HEK293T (cell line): ENCODE measurements at regions not wholly inside any gene's neighbourhood (a gene's known extent, or its start where the extent isn't known, plus 50 kb on each side); places are given as distances from the start of the nearest gene placed in this dataset.
"Not testable (repeated sequence)": the region's sequence is repeated elsewhere in the genome, so short reads cannot be mapped to it uniquely, and the experiment has no call there.

Source experiments
- CTCF ChIA-PET: fragments of 350-600 bp; formaldehyde crosslinking; extraction: SDS; loops from one replicate; lab custom pipeline; 2021; ENCODE audit warnings: antibody characterized with exemption, inconsistent platforms; lab: Yijun Ruan, JAX
- POLR2A ChIA-PET: fragments of 350-600 bp; formaldehyde crosslinking; extraction: SDS; loops from one replicate; lab custom pipeline; 2020; ENCODE audit warnings: antibody characterized with exemption, inconsistent platforms; lab: Yijun Ruan, JAX
- DNase-seq: peaks from one replicate; pipeline ENCODE4 v3.0.0; 2012; ENCODE audit warnings: mixed read lengths; ENCODE audit errors: extremely low spot score
- ARNT ChIP-seq: fragments of 450-650 bp; IDR thresholded peaks from 2 replicates; pipeline ENCODE4 v1.6.1; 2017; ENCODE audit warnings: mild to moderate bottlenecking
- BHLHE40 ChIP-seq: fragments of 450-650 bp; IDR thresholded peaks from 2 replicates; pipeline ENCODE4 v1.6.1; 2016; ENCODE audit warnings: mild to moderate bottlenecking, moderate library complexity, borderline replicate concordance
- CTBP1 ChIP-seq: fragments of 450-650 bp; IDR thresholded peaks from 2 replicates; pipeline ENCODE4 v1.6.1; 2016; ENCODE audit warnings: borderline replicate concordance
- ELF4 ChIP-seq: fragments of 450-650 bp; IDR thresholded peaks from 2 replicates; pipeline ENCODE4 v1.6.1; 2017; ENCODE audit warnings: antibody characterized with exemption
- FOXA1 ChIP-seq: fragments of 450-650 bp; IDR thresholded peaks from 2 replicates; pipeline ENCODE4 v1.6.1; 2016; ENCODE audit warnings: mild to moderate bottlenecking
- FOXK2 ChIP-seq: fragments of 450-650 bp; IDR thresholded peaks from 2 replicates; pipeline ENCODE4 v1.6.1; 2016; ENCODE audit warnings: mild to moderate bottlenecking
- FOXM1 ChIP-seq: fragments of 450-650 bp; IDR thresholded peaks from 2 replicates; pipeline ENCODE4 v1.6.1; 2017; ENCODE audit warnings: mild to moderate bottlenecking, borderline replicate concordance
- HDGF ChIP-seq: fragments of 450-650 bp; IDR thresholded peaks from 2 replicates; pipeline ENCODE4 v1.6.1; 2017; ENCODE audit warnings: antibody characterized with exemption, borderline replicate concordance
- L3MBTL2 ChIP-seq: fragments of 450-650 bp; conservative IDR thresholded peaks from 2 replicates; pipeline ENCODE4 v1.6.1; 2016; ENCODE audit warnings: mild to moderate bottlenecking
- LEF1 ChIP-seq: fragments of 450-650 bp; IDR thresholded peaks from 2 replicates; pipeline ENCODE4 v1.6.1; 2017; ENCODE audit warnings: mild to moderate bottlenecking, borderline replicate concordance
- NFRKB ChIP-seq: fragments of 450-650 bp; IDR thresholded peaks from 2 replicates; pipeline ENCODE4 v1.6.1; 2016; ENCODE audit warnings: mild to moderate bottlenecking, moderate library complexity
- SP1 ChIP-seq: fragments of 450-650 bp; IDR thresholded peaks from 2 replicates; pipeline ENCODE4 v1.6.1; 2017
- SUZ12 ChIP-seq: fragments of 450-650 bp; IDR thresholded peaks from 2 replicates; pipeline ENCODE4 v1.6.1; 2016; ENCODE audit warnings: mild to moderate bottlenecking
- TARDBP ChIP-seq: fragments of 450-650 bp; IDR thresholded peaks from 2 replicates; pipeline ENCODE4 v1.6.1; 2016
- ZNF384 ChIP-seq: fragments of 450-650 bp; IDR thresholded peaks from 2 replicates; pipeline ENCODE4 v1.6.1; 2016
- TF ChIP-seq, protein P1 (sequence below): fragments of 450-650 bp; IDR thresholded peaks from 2 replicates; pipeline ENCODE4 v1.6.1; 2016

DNA sequence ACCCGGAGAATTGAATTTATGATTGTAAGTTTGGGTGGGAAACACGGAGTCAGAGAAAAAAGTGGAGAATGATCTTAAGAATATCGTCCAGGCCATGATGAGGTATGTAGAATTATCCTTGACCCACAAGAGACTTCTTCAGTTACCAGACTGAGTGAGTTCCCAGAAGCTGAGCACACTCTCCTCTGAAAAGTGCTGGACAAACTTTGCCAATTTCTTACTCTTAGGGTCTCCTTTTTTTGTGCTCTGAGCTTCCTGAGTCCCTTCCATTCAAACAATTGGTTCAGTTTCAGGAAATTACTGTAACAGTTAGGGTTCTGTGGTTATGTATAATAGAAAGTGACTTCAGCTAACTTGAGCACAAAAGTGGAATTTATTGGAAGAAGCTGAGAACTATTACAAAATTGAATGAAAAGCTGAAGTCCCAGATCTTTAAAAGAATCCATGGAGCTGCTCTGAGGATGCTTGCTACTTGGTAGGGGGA lies 50.6 kb upstream of the EHBP1 start:
- CTCF ChIA-PET, result no interaction called here

DNA sequence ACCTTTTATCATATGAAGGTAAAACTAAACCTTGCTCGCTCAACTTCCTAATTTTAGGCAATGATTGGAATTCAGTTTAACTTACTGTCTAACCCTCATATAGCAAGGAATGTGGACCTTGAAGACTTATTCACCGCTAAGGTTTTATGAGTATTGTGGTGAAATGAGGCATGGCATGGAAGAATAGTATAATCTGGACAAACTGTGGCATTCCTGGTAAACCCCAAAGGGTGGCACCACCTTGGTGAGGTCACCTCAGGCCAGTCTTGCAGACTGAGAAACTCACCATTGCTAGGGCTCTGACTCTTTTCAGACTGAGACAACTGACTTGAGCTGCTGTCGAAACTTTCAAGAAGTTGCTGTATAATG lies 51.1 kb upstream of the EHBP1 start:
- ChIA-PET CTCF (no interaction called here), POLR2A (no interaction called here)
- TF ChIP-seq ELF4 (no peak), ZNF384 (no peak), CTBP1 (no peak), TARDBP (no peak), BHLHE40 (no peak), L3MBTL2 (no peak), NFRKB (no peak), FOXM1 (no peak), HDGF (no peak), SUZ12 (no peak), FOXK2 (no peak), ARNT (no peak), FOXA1 (no peak), LEF1 (no peak)
- TF ChIP-seq, protein P1, sequence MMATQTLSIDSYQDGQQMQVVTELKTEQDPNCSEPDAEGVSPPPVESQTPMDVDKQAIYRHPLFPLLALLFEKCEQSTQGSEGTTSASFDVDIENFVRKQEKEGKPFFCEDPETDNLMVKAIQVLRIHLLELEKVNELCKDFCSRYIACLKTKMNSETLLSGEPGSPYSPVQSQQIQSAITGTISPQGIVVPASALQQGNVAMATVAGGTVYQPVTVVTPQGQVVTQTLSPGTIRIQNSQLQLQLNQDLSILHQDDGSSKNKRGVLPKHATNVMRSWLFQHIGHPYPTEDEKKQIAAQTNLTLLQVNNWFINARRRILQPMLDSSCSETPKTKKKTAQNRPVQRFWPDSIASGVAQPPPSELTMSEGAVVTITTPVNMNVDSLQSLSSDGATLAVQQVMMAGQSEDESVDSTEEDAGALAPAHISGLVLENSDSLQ, result no peak
- no peak for DNase-seq

More for the DNA sequence above, 50.6 kb upstream of the EHBP1 start:
- TF ChIP-seq ZNF384, result no peak
- no peak for DNase-seq
- POLR2A ChIA-PET, result no interaction called here

DNA sequence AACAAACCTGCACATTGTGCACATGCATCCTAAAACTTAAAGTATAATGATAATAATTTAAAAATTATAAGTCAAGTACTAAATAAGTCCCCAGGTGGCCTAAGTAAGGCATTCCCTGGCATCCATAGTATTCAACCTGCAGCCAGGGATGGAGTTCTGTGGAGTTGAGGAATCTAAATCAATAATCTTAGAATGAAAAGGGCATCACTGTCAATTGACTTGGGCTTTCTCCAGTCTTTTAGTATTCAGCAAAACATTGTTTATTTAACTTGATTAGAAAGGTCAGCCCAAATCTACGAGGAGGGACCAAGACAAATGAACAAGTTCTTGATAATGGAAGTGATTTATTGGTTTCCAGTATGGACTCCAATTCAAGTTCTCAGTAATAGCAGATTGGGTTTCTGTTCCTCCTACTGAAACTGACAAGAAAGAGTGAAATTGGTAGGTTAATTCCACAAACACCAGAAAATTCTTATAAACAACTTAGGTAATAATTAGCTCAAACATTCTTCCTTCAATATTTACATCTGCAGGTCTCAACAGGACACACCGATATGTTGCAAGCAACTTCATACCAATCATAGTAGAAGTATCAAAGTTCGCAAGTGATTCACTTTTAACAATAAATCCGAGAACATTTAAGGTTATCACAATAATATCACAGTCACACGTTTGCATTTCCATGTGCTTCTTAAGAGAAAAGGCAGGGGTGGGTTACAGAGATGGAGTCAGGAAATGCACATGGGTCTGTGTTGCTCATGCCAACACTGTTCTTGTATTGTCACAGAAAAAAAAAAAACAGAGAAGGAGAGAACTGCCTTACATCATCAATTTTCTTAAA lies 51.7 kb upstream of the EHBP1 start:
- no peak for DNase-seq
- ChIA-PET CTCF (no interaction called here), POLR2A (no interaction called here)
- TF ChIP-seq SP1, result no peak
- TF ChIP-seq BHLHE40, result no peak
- TF ChIP-seq FOXM1, result no peak
- TF ChIP-seq CTBP1, result no peak
- TF ChIP-seq ARNT, result no peak
- no peak for TF ChIP-seq ZNF384
- TF ChIP-seq HDGF, result no peak

DNA sequence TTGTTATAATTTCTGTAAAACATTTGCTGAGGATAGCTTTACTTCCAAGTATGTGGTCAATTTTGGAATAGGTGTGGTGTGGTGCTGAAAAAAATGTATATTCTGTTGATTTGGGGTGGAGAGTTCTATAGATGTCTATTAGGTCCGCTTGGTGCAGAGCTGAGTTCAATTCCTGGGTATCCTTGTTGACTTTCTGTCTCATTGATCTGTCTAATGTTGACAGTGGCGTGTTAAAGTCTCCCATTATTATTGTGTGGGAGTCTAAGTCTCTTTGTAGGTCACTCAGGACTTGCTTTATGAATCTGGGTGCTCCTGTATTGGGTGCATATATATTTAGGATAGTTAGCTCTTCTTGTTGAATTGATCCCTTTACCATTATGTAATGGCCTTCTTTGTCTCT lies 56.4 kb upstream of the EHBP1 start:
- DNase-seq, CTCF ChIA-PET, POLR2A ChIA-PET: not testable (repeated sequence)

DNA sequence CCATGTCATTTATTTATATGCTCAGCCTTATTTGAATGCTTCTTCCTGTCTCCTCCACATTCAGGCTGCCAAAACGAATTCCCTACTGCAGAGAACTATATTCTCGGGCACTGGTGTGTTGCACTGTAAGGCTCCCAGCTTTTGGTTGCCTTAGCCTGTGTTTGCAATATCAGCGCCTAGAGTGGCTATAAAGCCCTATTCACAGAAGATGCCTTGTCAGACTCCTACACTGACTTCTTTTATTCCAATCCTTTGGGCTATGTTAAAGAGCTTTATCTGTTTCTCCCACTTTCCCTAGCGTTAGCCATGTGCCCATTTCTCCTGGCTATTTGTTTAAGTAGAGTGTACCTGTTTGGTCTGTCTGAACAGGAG lies 62.4 kb upstream of the EHBP1 start:
- TF ChIP-seq NFRKB, result no peak
- no peak for TF ChIP-seq TARDBP
- no peak for TF ChIP-seq BHLHE40
- TF ChIP-seq L3MBTL2, result no peak
- no peak for TF ChIP-seq FOXK2
- TF ChIP-seq ELF4, result no peak
- no peak for TF ChIP-seq HDGF
- no peak for TF ChIP-seq CTBP1
- TF ChIP-seq, protein P1, result no peak
- no peak for TF ChIP-seq FOXM1
- TF ChIP-seq ZNF384, result no peak
- no peak for TF ChIP-seq LEF1
- no peak for TF ChIP-seq ARNT
- no peak for TF ChIP-seq SUZ12
- TF ChIP-seq SP1, result no peak
- TF ChIP-seq FOXA1, result no peak
- ChIA-PET POLR2A (interaction anchor here (1.6 kb wide), 1 partner anchor 61 kb away, joined by 3 read pairs; no protein-coding TSS in a partner anchor), CTCF (no interaction called here)
- DNase-seq, result no peak

DNA sequence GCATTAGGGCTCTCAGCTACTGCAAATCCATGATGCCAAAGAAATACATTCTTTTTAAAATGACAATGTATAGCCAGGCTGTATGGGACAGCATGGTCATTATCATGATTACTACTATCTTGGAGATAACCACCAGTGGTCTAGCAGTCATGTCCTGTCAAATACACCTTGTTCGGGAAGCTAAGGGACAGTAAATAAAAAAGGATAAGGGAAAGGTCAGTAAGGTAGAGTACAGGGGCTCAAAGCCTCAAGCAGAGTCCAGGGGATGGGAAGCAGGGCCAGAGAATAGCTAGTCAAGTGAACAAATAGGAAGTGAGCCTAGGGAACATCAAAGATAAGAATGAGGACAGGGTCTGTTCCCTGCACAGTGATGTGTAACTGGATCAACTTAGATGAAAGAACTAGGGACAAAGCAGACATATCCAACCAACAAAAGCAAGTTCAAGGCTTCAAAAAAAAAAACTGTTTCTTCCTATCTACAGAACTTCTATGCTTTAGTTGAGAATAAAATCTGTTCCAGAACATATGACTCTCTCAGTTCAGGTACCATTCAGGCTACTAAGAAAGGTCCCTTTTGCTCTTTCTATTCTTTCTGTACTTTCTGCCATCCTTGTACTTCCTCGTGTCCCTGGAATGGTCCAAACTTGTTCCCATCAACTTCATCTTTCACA lies 62.9 kb upstream of the EHBP1 start:
- CTCF ChIA-PET, result no interaction called here
- POLR2A ChIA-PET, result interaction anchor here (1.6 kb wide), 1 partner anchor 62 kb away, joined by 3 read pairs; no protein-coding TSS in a partner anchor
- TF ChIP-seq FOXA1 (no peak), L3MBTL2 (no peak), ZNF384 (no peak), LEF1 (no peak), TARDBP (no peak), FOXK2 (no peak), FOXM1 (no peak), CTBP1 (no peak), ELF4 (no peak), SUZ12 (no peak), HDGF (no peak)
- no peak for DNase-seq

DNA sequence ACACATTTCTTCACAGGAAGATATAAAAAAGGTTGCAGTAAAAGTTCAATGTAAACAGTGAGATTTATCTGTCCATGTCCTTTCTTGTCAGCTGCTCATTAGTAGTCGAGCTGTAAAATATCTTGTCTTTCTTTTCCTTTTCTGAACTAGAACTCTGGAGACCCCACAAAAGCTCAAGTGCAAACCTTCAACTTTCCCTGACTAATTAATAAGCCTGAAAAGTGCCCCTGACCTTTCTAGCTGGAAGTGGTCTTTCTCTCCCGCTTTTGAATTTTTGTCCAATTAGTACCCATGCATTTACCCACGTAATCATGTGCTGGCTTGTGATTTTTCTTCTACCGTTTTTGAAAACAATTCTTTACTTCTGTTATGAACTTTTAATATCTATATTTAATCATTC lies 63.6 kb upstream of the EHBP1 start:
- ChIA-PET CTCF (no interaction called here), POLR2A (interaction anchor here (1.6 kb wide), 1 partner anchor 62 kb away, joined by 3 read pairs; no protein-coding TSS in a partner anchor)
- TF ChIP-seq, protein P1, result no peak
- no peak for TF ChIP-seq L3MBTL2
- TF ChIP-seq CTBP1, result no peak
- no peak for TF ChIP-seq ARNT
- DNase-seq, result no peak
